Kidney (tissue), 13 donors: ENCODE measurements at regions not wholly inside any gene's neighbourhood (a gene's known extent, or its start where the extent isn't known, plus 50 kb on each side); places are given as distances from the start of the nearest gene placed in this dataset.

Experiments used
- DNase-seq, 5 donors: peaks; one replicate each; pipeline ENCODE4 v3.0.0-alpha.2; 2013 to 2020
- FAIRE-seq: peaks from 2 replicates; lab custom pipeline; 2012; peaks lifted over from hg19 to GRCh38; lab: Jason Lieb, UNC
- H3K27ac ChIP-seq, 2 donors: one replicate each; pipeline ENCODE4 v1.7.0; 2013; ENCODE audit warnings: low read depth in 2 of 2, low read length in 2 of 2, inconsistent platforms in 1 of 2
- H3K27me3 ChIP-seq: one replicate; pipeline ENCODE4 v1.7.1; 2013; ENCODE audit warnings: low read length, inconsistent platforms; ENCODE audit not compliant: control insufficient read depth, insufficient read depth
- H3K36me3 ChIP-seq, 3 donors: one replicate each; pipeline versions ENCODE4 v1.7.0 to v1.7.1; 2013; ENCODE audit warnings: low read length in 3 of 3, control low read depth in 1 of 3, inconsistent platforms in 1 of 3; ENCODE audit not compliant: insufficient read depth in 3 of 3, control insufficient read depth in 2 of 3
- H3K4me1 ChIP-seq, 3 donors: one replicate each; pipeline versions ENCODE4 v1.7.0 to v1.7.1; 2013; ENCODE audit warnings: low read length in 3 of 3, inconsistent platforms in 1 of 3, low read depth in 1 of 3; ENCODE audit not compliant: control insufficient read depth in 2 of 3, insufficient read depth in 2 of 3
- H3K4me3 ChIP-seq, 3 donors: one replicate each; pipeline versions ENCODE4 v1.7.0 to v1.8.1; 2013; ENCODE audit warnings: low read length in 3 of 3, control low read depth in 1 of 3, inconsistent platforms in 1 of 3
- H3K9ac ChIP-seq, 3 donors: one replicate each; pipeline versions ENCODE4 v1.7.0 to v1.7.1; 2013; ENCODE audit warnings: low read length in 3 of 3, control low read depth in 1 of 3, inconsistent platforms in 1 of 3
- H3K9me3 ChIP-seq, 3 donors: one replicate each; pipeline versions ENCODE4 v1.7.0 to v1.7.1; 2013; ENCODE audit warnings: low read length in 3 of 3, control low read depth in 1 of 3, inconsistent platforms in 1 of 3; ENCODE audit not compliant: control insufficient read depth in 2 of 3, insufficient read depth in 1 of 3
- CTCF ChIP-seq: IDR thresholded peaks from 3 replicates; pipeline ENCODE4 v1.5.1; 2012; ENCODE audit warnings: mild to moderate bottlenecking, moderate library complexity, borderline replicate concordance; ENCODE audit not compliant: insufficient read depth; ENCODE audit errors: extremely low read depth
- intact Hi-C: fragments of 100-400 bp; cut with DNase I; formaldehyde crosslinking; loops from one replicate; pipeline ENCODE4 v1.11.1; 2022
- donor health status: control.
- donor health status: control.
- donor health status: control.
- donor health status: control.
- donor health status: control.
- donor health status: DM: yes; HTN: yes; CAD: no.
- donor health status: Normal renal cell carcinoma (clear cell type).

GRCh38 chr11:91303749-91304148, 920.9 kb upstream of the FAT3 start:
- no peaks in the 10 kb centered on the region for H3K4me1 ChIP-seq
- FAIRE-seq (no peak), DNase-seq (no peak)
- H3K36me3 ChIP-seq, result no peaks in the 10 kb centered on the region
- intact Hi-C loops, result no loop called here
- no peaks in the 10 kb centered on the region for H3K27me3 ChIP-seq
- H3K4me3 ChIP-seq, result no peak overlapping the region
- TF ChIP-seq CTCF, result no peak
- H3K27ac ChIP-seq, result no peak overlapping the region
- H3K9me3 ChIP-seq, result no peaks in the 10 kb centered on the region
- H3K9ac ChIP-seq, result no peak overlapping the region

- intact Hi-C loops, result no loop called here
- Histone ChIP-seq H3K9ac (no peak overlapping the region), H3K36me3 (no peaks in the 10 kb centered on the region), H3K4me1 (no peaks in the 10 kb centered on the region), H3K9me3 (no peaks in the 10 kb centered on the region), H3K27me3 (no peaks in the 10 kb centered on the region), H3K4me3 (no peak overlapping the region), H3K27ac (no peak overlapping the region)
- FAIRE-seq (no peak), DNase-seq (no peak)
- no peak for TF ChIP-seq CTCF
Measured at GRCh38 chr11:91299980-91300379, 924.6 kb upstream of the FAT3 start.

- no peak for TF ChIP-seq CTCF
- no peaks in the 10 kb centered on the region for H3K9me3 ChIP-seq
- H3K4me3 ChIP-seq, result no peak overlapping the region
- no peaks in the 10 kb centered on the region for H3K27me3 ChIP-seq
- intact Hi-C loops, result no loop called here
- no peaks in the 10 kb centered on the region for H3K36me3 ChIP-seq
- no peak overlapping the region for H3K27ac ChIP-seq
- FAIRE-seq, result no peak
- H3K4me1 ChIP-seq, result no peaks in the 10 kb centered on the region
- no peak overlapping the region for H3K9ac ChIP-seq
- no peak for DNase-seq
Measured at GRCh38 chr11:91296629-91297028, 928.0 kb upstream of the FAT3 start.

- FAIRE-seq, result no peak
- no peak for DNase-seq
- intact Hi-C loops, result no loop called here
Measured at GRCh38 chr11:91295591-91295990, 929.0 kb upstream of the FAT3 start.

More at GRCh38 chr11:91295591-91295990, 929.0 kb upstream of the FAT3 start:
- TF ChIP-seq CTCF, result no peak
- no peaks in the 10 kb centered on the region for H3K9me3 ChIP-seq
- H3K27me3 ChIP-seq, result no peaks in the 10 kb centered on the region
- H3K27ac ChIP-seq, result no peak overlapping the region
- no peaks in the 10 kb centered on the region for H3K4me1 ChIP-seq
- H3K36me3 ChIP-seq, result no peaks in the 10 kb centered on the region
- H3K9ac ChIP-seq, result no peak overlapping the region
- no peak overlapping the region for H3K4me3 ChIP-seq
